ENCODE measurements at regions not wholly inside any gene's neighbourhood (a gene's known extent, or its start where the extent isn't known, plus 50 kb on each side); places are given as distances from the start of the nearest gene placed in this dataset.

GRCh38 chr14:58963873-58964597 is 224.4 kb upstream of the DAAM1 start:
- TF ChIP-seq ZNF274 (IDR thresholded peaks at IDR 0.05; ENCODE audit: insufficient read depth, insufficient read length) (no peak), POLR2A (IDR thresholded peaks at IDR 0.05; ENCODE audit: low read depth, low read length) (no peak), POLR2AphosphoS5 (IDR thresholded peaks at IDR 0.05; ENCODE audit: low read length) (no peak)

All from GM12878 (cell line).